ENCODE measurements at regions not wholly inside any gene's neighbourhood (a gene's known extent, or its start where the extent isn't known, plus 50 kb on each side); places are given as distances from the start of the nearest gene placed in this dataset.

DNA sequence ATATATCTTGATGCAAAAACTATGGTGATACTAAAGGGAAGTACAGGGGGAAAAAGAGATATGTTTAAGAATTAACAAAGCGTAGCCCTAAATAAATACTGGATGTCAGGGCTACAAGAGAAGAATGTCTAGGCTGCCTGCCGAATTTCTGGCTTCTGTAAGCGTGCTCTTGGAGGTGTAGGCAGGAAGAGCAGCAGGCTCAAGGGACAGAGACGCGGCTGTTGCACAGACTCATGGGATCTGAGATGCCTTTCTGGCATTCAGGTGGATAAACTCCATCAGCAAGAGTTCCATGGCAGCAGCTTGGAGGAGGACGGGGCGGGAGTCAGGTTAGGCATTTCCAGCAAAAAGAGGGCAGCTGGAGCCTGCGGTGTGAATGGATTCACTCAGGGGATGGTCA lies 123.2 kb upstream of the TWIST2 start:
- peaks cover 30% of the 10 kb centered on the region for H3K9me3 Mint-ChIP-seq
- H3K27ac Mint-ChIP-seq = no peak overlapping the region
- no peak overlapping the region for H3K4me3 Mint-ChIP-seq
- H3K4me1 Mint-ChIP-seq = peaks cover 9% of the 10 kb centered on the region
- H3K27me3 Mint-ChIP-seq (ENCODE audit: low read depth, poor library complexity) = peaks cover 12% of the 10 kb centered on the region
- H3K36me3 Mint-ChIP-seq (ENCODE audit: low read depth) = no peaks in the 10 kb centered on the region
- no peak for TF ChIP-seq CTCF (IDR thresholded peaks at IDR 0.05)
- no peak for DNase-seq

GRCh38 chr2:238725298-238725697 lies 122.6 kb upstream of the TWIST2 start:
- peaks cover 14% of the 10 kb centered on the region for H3K4me1 Mint-ChIP-seq
- no peak for TF ChIP-seq CTCF (IDR thresholded peaks at IDR 0.05)

GRCh38 chr2:238726670-238727584 lies 121.0 kb upstream of the TWIST2 start:
- no peaks in the 10 kb centered on the region for H3K36me3 Mint-ChIP-seq (ENCODE audit: low read depth)
- TF ChIP-seq CTCF (IDR thresholded peaks at IDR 0.05) = no peak
- peaks cover 23% of the 10 kb centered on the region for H3K9me3 Mint-ChIP-seq
- H3K4me3 Mint-ChIP-seq = no peak overlapping the region
- peaks cover 12% of the 10 kb centered on the region for H3K27me3 Mint-ChIP-seq (ENCODE audit: low read depth, poor library complexity)
- no peak overlapping the region for H3K27ac Mint-ChIP-seq
- H3K4me1 Mint-ChIP-seq = peaks cover 14% of the 10 kb centered on the region
- no peak for DNase-seq

More at GRCh38 chr2:238725298-238725697, 122.6 kb upstream of the TWIST2 start:
- H3K36me3 Mint-ChIP-seq (ENCODE audit: low read depth) = no peaks in the 10 kb centered on the region
- no peak overlapping the region for H3K4me3 Mint-ChIP-seq
- no peak for DNase-seq
- no peak overlapping the region for H3K27ac Mint-ChIP-seq
- H3K27me3 Mint-ChIP-seq (ENCODE audit: low read depth, poor library complexity) = peaks cover 12% of the 10 kb centered on the region
- H3K9me3 Mint-ChIP-seq = peaks cover 30% of the 10 kb centered on the region

DNA sequence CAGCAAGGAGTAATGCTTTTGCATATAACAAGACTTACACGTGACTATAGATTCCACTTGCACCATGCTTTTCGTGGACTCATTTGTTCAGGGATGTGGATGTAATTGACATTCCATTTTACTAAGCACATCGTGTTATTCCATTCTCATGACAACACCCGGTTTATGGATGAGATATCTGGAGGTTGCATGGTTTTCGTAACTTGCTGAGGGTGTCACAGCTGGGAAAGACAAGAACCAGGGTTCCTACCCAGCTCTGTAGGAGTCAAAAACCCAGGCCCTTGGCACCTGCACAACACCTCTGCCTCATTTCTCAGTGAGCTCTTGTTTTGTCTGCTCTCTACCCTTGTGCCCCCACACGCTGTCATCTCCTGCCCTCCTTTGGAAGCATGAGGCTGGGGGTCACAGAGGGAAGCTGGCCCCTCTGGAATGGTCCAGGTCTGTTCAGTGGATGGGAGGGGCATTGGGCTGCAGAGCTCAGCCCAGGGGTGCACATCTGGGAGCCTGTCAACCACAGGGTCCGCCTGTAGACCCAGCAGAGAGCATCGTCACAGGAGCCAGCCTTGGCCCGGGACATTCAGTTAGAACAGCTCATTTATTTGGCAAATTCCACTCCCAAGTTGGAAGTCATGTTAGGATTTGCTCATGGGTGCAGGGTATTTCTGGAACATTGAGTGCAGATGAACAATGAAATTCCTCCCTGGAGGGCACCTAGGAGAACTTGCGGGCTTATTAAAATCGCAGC lies 120.1 kb upstream of the TWIST2 start:
- Mint-ChIP-seq H3K4me1 (peaks cover 14% of the 10 kb centered on the region), H3K27ac (no peak overlapping the region), H3K27me3 (ENCODE audit: low read depth, poor library complexity) (peaks cover 12% of the 10 kb centered on the region), H3K9me3 (peaks cover 15% of the 10 kb centered on the region), H3K4me3 (no peak overlapping the region), H3K36me3 (ENCODE audit: low read depth) (no peaks in the 10 kb centered on the region)
- no peak for TF ChIP-seq CTCF (IDR thresholded peaks at IDR 0.05)
- DNase-seq = no peak

DNA sequence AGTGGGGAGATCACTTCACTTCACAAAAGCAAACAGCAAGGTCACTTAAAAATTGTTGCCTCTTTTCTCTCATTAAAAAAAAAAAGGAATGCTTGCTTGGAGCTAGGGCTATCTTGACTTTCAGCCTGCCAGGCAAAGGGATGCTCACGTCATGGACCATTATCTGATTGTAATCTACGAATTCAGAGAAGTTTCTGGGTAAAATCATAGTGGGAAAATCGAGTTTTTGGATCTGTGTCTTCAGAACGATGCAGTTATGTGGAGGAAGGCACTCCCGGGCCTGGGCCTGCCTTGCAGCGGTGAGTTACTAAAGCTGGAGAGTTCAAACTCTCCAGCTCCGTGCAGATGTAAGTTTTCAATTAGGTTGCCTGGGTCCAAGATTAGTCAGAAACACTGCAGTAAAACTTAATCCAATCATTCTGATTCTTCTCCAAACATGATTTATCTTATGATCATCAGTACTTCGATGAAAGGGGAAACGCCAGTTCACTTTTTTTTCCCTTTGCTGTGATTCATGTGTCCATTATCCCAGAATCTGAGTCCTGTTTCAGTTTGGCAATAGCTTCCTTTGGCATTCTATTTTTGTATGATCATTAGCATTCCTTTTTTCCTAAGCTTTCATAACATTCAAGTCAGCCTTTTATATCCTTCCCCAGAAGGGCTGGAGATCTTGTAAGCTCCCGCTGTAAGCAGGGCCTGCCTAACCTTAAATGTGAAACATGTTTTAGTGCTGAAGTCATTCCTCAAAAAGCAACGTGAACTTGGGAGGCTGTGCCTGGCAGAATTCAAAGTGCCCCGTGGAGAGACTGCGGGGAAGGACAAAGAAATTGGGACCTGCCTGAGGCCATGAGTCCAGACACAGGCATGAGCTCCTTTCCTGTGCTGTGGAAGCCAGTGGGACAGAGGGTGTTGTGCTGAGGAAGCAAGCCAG lies 119.3 kb upstream of the TWIST2 start:
- DNase-seq = no peak
- H3K27ac Mint-ChIP-seq = no peak overlapping the region
- peaks cover 15% of the 10 kb centered on the region for H3K9me3 Mint-ChIP-seq
- no peak for TF ChIP-seq CTCF (IDR thresholded peaks at IDR 0.05)
- H3K36me3 Mint-ChIP-seq (ENCODE audit: low read depth) = no peaks in the 10 kb centered on the region
- H3K4me1 Mint-ChIP-seq = peaks cover 14% of the 10 kb centered on the region
- no peak overlapping the region for H3K4me3 Mint-ChIP-seq
- peaks cover 12% of the 10 kb centered on the region for H3K27me3 Mint-ChIP-seq (ENCODE audit: low read depth, poor library complexity)
